ENCODE measurements at regions not wholly inside any gene's neighbourhood (a gene's known extent, or its start where the extent isn't known, plus 50 kb on each side); places are given as distances from the start of the nearest gene placed in this dataset.

- H3K4me1 Mint-ChIP-seq (ENCODE audit: low read depth): no peaks in the 10 kb centered on the region
- peaks cover 17% of the 10 kb centered on the region for H3K9me3 Mint-ChIP-seq
- no peak overlapping the region for H3K27ac Mint-ChIP-seq
- ChIA-PET POLR2A (no interaction called here), CTCF (no interaction called here)
- DNase-seq (no peak), ATAC-seq (no peak)
- H3K4me3 Mint-ChIP-seq: no peak overlapping the region
- no peaks in the 10 kb centered on the region for H3K27me3 Mint-ChIP-seq
- intact Hi-C loops (cut with micrococcal nuclease): no loop called here
- no peak for TF ChIP-seq CTCF (IDR thresholded peaks at IDR 0.05)
- no peaks in the 10 kb centered on the region for H3K36me3 Mint-ChIP-seq (ENCODE audit: low read depth)
Measured at GRCh38 chr14:27211741-27212140, 613.9 kb upstream of the NOVA1 start.

- ChIA-PET POLR2A (no interaction called here), CTCF (no interaction called here)
- intact Hi-C loops (cut with micrococcal nuclease): no loop called here
- no peak overlapping the region for H3K4me3 Mint-ChIP-seq
- H3K9me3 Mint-ChIP-seq: peaks cover 14% of the 10 kb centered on the region
- no peak overlapping the region for H3K27ac Mint-ChIP-seq
- no peaks in the 10 kb centered on the region for H3K27me3 Mint-ChIP-seq
- no peaks in the 10 kb centered on the region for H3K36me3 Mint-ChIP-seq (ENCODE audit: low read depth)
- ATAC-seq (no peak), DNase-seq (no peak)
- no peak for TF ChIP-seq CTCF (IDR thresholded peaks at IDR 0.05)
- H3K4me1 Mint-ChIP-seq (ENCODE audit: low read depth): no peaks in the 10 kb centered on the region
Measured at GRCh38 chr14:27222671-27223070, 624.8 kb upstream of the NOVA1 start.

- intact Hi-C loops (cut with micrococcal nuclease): no loop called here
- ChIA-PET POLR2A (no interaction called here), CTCF (no interaction called here)
- Mint-ChIP-seq H3K27me3 (no peaks in the 10 kb centered on the region), H3K9me3 (peaks cover 15% of the 10 kb centered on the region), H3K4me1 (ENCODE audit: low read depth) (no peaks in the 10 kb centered on the region), H3K4me3 (no peak overlapping the region), H3K27ac (no peak overlapping the region), H3K36me3 (ENCODE audit: low read depth) (no peaks in the 10 kb centered on the region)
- ATAC-seq: no peak
- DNase-seq: no peak
- no peak for TF ChIP-seq CTCF (IDR thresholded peaks at IDR 0.05)
Measured at GRCh38 chr14:27223906-27224305, 626.1 kb upstream of the NOVA1 start.

- no peak for ATAC-seq
- Mint-ChIP-seq H3K27ac (no peak overlapping the region), H3K27me3 (no peaks in the 10 kb centered on the region), H3K9me3 (peaks cover 13% of the 10 kb centered on the region), H3K36me3 (ENCODE audit: low read depth) (no peaks in the 10 kb centered on the region), H3K4me3 (no peak overlapping the region), H3K4me1 (ENCODE audit: low read depth) (no peaks in the 10 kb centered on the region)
- DNase-seq: no peak
- POLR2A ChIA-PET: no interaction called here
- TF ChIP-seq CTCF (IDR thresholded peaks at IDR 0.05): no peak
- intact Hi-C loops (cut with micrococcal nuclease): no loop called here
- CTCF ChIA-PET: no interaction called here
Measured at GRCh38 chr14:27228053-27228452, 630.2 kb upstream of the NOVA1 start.

GRCh38 chr14:27234331-27234730 lies 636.5 kb upstream of the NOVA1 start:
- Mint-ChIP-seq H3K4me1 (ENCODE audit: low read depth) (no peaks in the 10 kb centered on the region), H3K9me3 (peaks cover 15% of the 10 kb centered on the region), H3K27ac (no peak overlapping the region), H3K27me3 (no peaks in the 10 kb centered on the region), H3K4me3 (no peak overlapping the region), H3K36me3 (ENCODE audit: low read depth) (no peaks in the 10 kb centered on the region)
- intact Hi-C loops (cut with micrococcal nuclease): no loop called here
- ChIA-PET POLR2A (no interaction called here), CTCF (no interaction called here)
- no peak for TF ChIP-seq CTCF (IDR thresholded peaks at IDR 0.05)
- DNase-seq (no peak), ATAC-seq (no peak)

Data from activated CD8-positive, alpha-beta T cell treated with anti-CD3 and anti-CD28 coated beads for 36 hours (primary cell).